Endothelial cell of umbilical vein (primary cell): ENCODE measurements at regions not wholly inside any gene's neighbourhood (a gene's known extent, or its start where the extent isn't known, plus 50 kb on each side); places are given as distances from the start of the nearest gene placed in this dataset.

Experiments used
- BruUV-seq: library from RNA; stranded (reverse); fragments of 400-500 nt; replicated peaks from 2 replicates; lab custom pipeline; 2021; lab: Mats Ljungman, UMichigan
- CTCF ChIA-PET: fragments of 300-600, 350-600 bp; sonication (Branson Sonifier 250); formaldehyde crosslinking; loops from one replicate; lab custom pipeline; 2021; ENCODE audit warnings: antibody characterized with exemption, inconsistent platforms; lab: Charles Lee
- POLR2A ChIA-PET: fragments of 300-600, 350-600 bp; sonication (Branson Sonifier 250); formaldehyde crosslinking; loops from one replicate; lab custom pipeline; 2021; ENCODE audit warnings: antibody characterized with exemption, inconsistent platforms; lab: Charles Lee
- DNase-seq: peaks from one replicate; pipeline ENCODE4 v3.0.0-alpha.2; 2011; ENCODE audit warnings: low read depth, low spot score
- FAIRE-seq: peaks from 2 replicates; lab custom pipeline; 2011; peaks lifted over from hg19 to GRCh38; lab: Jason Lieb, UNC
- H2AFZ ChIP-seq: 2 replicates; pipeline ENCODE4 v1.6.0; 2012; ENCODE audit warnings: low read depth, low read length, control low read depth, inconsistent platforms
- H3K27ac ChIP-seq: 2 replicates; pipeline ENCODE4 v1.5.1; 2011; ENCODE audit warnings: low read depth, mild to moderate bottlenecking, control low read depth, low read length, moderate library complexity; ENCODE audit not compliant: insufficient read depth
- H3K27me3 ChIP-seq, 2 experiments: 2 replicates each; pipeline versions ENCODE4 v1.6.0 to v1.6.1; 2011; ENCODE audit warnings: low read length in 2 of 2, mixed read lengths in 1 of 2; ENCODE audit not compliant: control insufficient read depth in 2 of 2, insufficient read depth in 2 of 2
- H3K36me3 ChIP-seq, 2 experiments: 2 replicates in 1 of 2; 3 replicates in 1 of 2; pipeline ENCODE4 v1.5.1; 2011; ENCODE audit warnings: low read length in 2 of 2, mild to moderate bottlenecking in 1 of 2, moderate library complexity in 1 of 2; ENCODE audit not compliant: control insufficient read depth in 2 of 2, insufficient read depth in 2 of 2; ENCODE audit errors: extremely low read depth in 1 of 2
- H3K4me1 ChIP-seq: 3 replicates; pipeline ENCODE4 v1.5.1; 2011; ENCODE audit warnings: mild to moderate bottlenecking, low read length; ENCODE audit not compliant: control insufficient read depth, insufficient read depth; ENCODE audit errors: extremely low read depth
- H3K4me2 ChIP-seq: 2 replicates; pipeline ENCODE4 v1.6.1; 2011; ENCODE audit warnings: low read length, control low read depth, mixed read lengths; ENCODE audit not compliant: insufficient read depth
- H3K4me3 ChIP-seq, 3 experiments: fragments of 200-600 bp in 1 of 3; sonication (generic), shearing (Covaris generic) in 1 of 3; replicated peaks in 1 of 3; 2 replicates each; pipeline ENCODE4 v1.5.1; 2011 to 2016; ENCODE audit warnings: control low read depth in 3 of 3, low read length in 3 of 3, mild to moderate bottlenecking in 2 of 3, inconsistent platforms in 1 of 3, low read depth in 1 of 3, moderate library complexity in 1 of 3; ENCODE audit not compliant: insufficient read depth in 1 of 3
- H3K79me2 ChIP-seq: 2 replicates; pipeline ENCODE4 v1.6.0; 2012; ENCODE audit warnings: low read length, inconsistent platforms; ENCODE audit not compliant: control insufficient read depth, insufficient read depth
- H3K9ac ChIP-seq: replicated peaks from 2 replicates; pipeline ENCODE3; 2011; ENCODE audit warnings: low read length, control low read depth; ENCODE audit not compliant: insufficient read depth; ENCODE audit errors: extremely low read depth
- H3K9me1 ChIP-seq: replicated peaks from 3 replicates; pipeline ENCODE4 v1.6.0; 2011; ENCODE audit warnings: mild to moderate bottlenecking, low read length; ENCODE audit not compliant: control insufficient read depth, insufficient read depth; ENCODE audit errors: extremely low read depth
- H3K9me3 ChIP-seq: replicated peaks from 2 replicates; pipeline ENCODE4 v1.5.1; 2012; ENCODE audit warnings: low read length, inconsistent platforms; ENCODE audit not compliant: control insufficient read depth, insufficient read depth
- H4K20me1 ChIP-seq: replicated peaks from 2 replicates; pipeline ENCODE3; 2011; ENCODE audit warnings: mild to moderate bottlenecking, low read length; ENCODE audit not compliant: control insufficient read depth, insufficient read depth; ENCODE audit errors: extremely low read depth
- CTCF ChIP-seq, 2 donors: IDR thresholded peaks; 1 replicate in 1 of 2; 2 replicates in 1 of 2; pipeline ENCODE4 v1.5.1; 2011; ENCODE audit warnings: low read length in 2 of 2, mild to moderate bottlenecking in 2 of 2, moderate library complexity in 2 of 2, control low read depth in 1 of 2, inconsistent platforms in 1 of 2, low read depth in 1 of 2; ENCODE audit not compliant: insufficient read depth in 1 of 2; ENCODE audit errors: extremely low read depth in 1 of 2
- EZH2 ChIP-seq: IDR thresholded peaks from 2 replicates; pipeline ENCODE4 v1.6.1; 2012; ENCODE audit warnings: borderline replicate concordance, low read depth, mild to moderate bottlenecking, moderate library complexity, low read length, inconsistent platforms; ENCODE audit not compliant: severe bottlenecking
- JUN ChIP-seq: IDR thresholded peaks from 2 replicates; pipeline ENCODE4 v1.6.1; 2011; ENCODE audit warnings: borderline replicate concordance, low read depth; ENCODE audit not compliant: insufficient read length, insufficient read depth
- MAX ChIP-seq: IDR thresholded peaks from 2 replicates; pipeline ENCODE4 v1.6.1; 2011; ENCODE audit not compliant: insufficient read depth, insufficient read length
- MYC ChIP-seq: IDR thresholded peaks from one replicate; pipeline ENCODE4 v1.6.1; 2011; ENCODE audit warnings: mild to moderate bottlenecking, low read depth, low read length
- POLR2AphosphoS5 ChIP-seq: IDR thresholded peaks from 2 replicates; pipeline ENCODE4 v1.6.1; 2012; ENCODE audit warnings: low read depth, mild to moderate bottlenecking, control low read depth, low read length, moderate library complexity; ENCODE audit not compliant: insufficient read depth
- dilution Hi-C: fragments of 300-500 bp; cut with MboI; formaldehyde crosslinking; loops from one replicate; pipeline ENCODE4 v1.15.0; 2019; ENCODE audit warnings: low sequenced_read_pairs; ENCODE audit not compliant: extremely low pct_ligation_motif_present
- intact Hi-C: fragments of 100-400 bp; cut with micrococcal nuclease; formaldehyde crosslinking; loops from one replicate; pipeline ENCODE4 v1.10.0; 2022

- Histone ChIP-seq H3K9ac (no peak overlapping the region), H4K20me1 (no peaks in the 10 kb centered on the region), H3K9me3 (peaks cover 2% of the 10 kb centered on the region), H2AFZ (no peak overlapping the region), H3K4me2 (no peak overlapping the region), H3K9me1 (no peaks in the 10 kb centered on the region), H3K36me3 (no peaks in the 10 kb centered on the region), H3K79me2 (no peaks in the 10 kb centered on the region), H3K27ac (no peak overlapping the region), H3K4me1 (no peaks in the 10 kb centered on the region), H3K4me3 (no peak overlapping the region), H3K27me3 (no peaks in the 10 kb centered on the region)
- DNase-seq, result no peak
- ChIA-PET POLR2A (no interaction called here), CTCF (no interaction called here)
- dilution Hi-C loops (no loop called here), intact Hi-C loops (no loop called here)
- no TSS peak for BruUV-seq
- FAIRE-seq, result no peak
- no peak for TF ChIP-seq POLR2AphosphoS5
- TF ChIP-seq JUN, result no peak
- no peak for TF ChIP-seq CTCF (IDR thresholded peaks at IDR 0.05; ENCODE audit: extremely low read depth in 1 of 2, insufficient read depth in 1 of 2, low read depth in 1 of 2, low read length in 2 of 2)
- no peak for TF ChIP-seq MAX
Observed at GRCh38 chr14:40464531-40464930, 1032.3 kb upstream of the FBXO33 start.

GRCh38 chr14:40463886-40464285, 1031.7 kb upstream of the FBXO33 start:
- no peaks in the 10 kb centered on the region for H3K4me1 ChIP-seq
- FAIRE-seq, result no peak
- intact Hi-C loops, result no loop called here

More at GRCh38 chr14:40463886-40464285, 1031.7 kb upstream of the FBXO33 start:
- ChIA-PET POLR2A (no interaction called here), CTCF (no interaction called here)
- no TSS peak for BruUV-seq
- Histone ChIP-seq H3K9me3 (peaks cover 2% of the 10 kb centered on the region), H3K9me1 (no peaks in the 10 kb centered on the region), H3K4me2 (no peak overlapping the region), H3K9ac (no peak overlapping the region), H3K27ac (no peak overlapping the region), H3K36me3 (no peaks in the 10 kb centered on the region), H4K20me1 (no peaks in the 10 kb centered on the region), H3K4me3 (no peak overlapping the region), H3K79me2 (no peaks in the 10 kb centered on the region), H2AFZ (no peak overlapping the region), H3K27me3 (no peaks in the 10 kb centered on the region)
- DNase-seq, result no peak
- dilution Hi-C loops, result no loop called here
- no peak for TF ChIP-seq POLR2AphosphoS5
- no peak for TF ChIP-seq MAX
- no peak for TF ChIP-seq MYC
- TF ChIP-seq EZH2, result no peak
